SK-N-SH treated with all-trans-retinoic acid at 6 μM for 48 hours (cell line): ENCODE measurements at regions not wholly inside any gene's neighbourhood (a gene's known extent, or its start where the extent isn't known, plus 50 kb on each side); places are given as distances from the start of the nearest gene placed in this dataset.

Experiments
- ATAC-seq: fragments of 200-7000 bp; cut with Tn5 transposase; 3 replicates; pipeline ENCODE4 v1.9.1; 2020; ENCODE audit warnings: mild to moderate bottlenecking, moderate library complexity
- ARNTL ChIP-seq: fragments of 450-650 bp; formaldehyde crosslinking; IDR thresholded peaks from 2 replicates; pipeline ENCODE4 v1.5.0; 2020; ENCODE audit warnings: low read depth, mild to moderate bottlenecking, moderate library complexity, borderline replicate concordance
- BACH2 ChIP-seq: fragments of 250-450 bp; sonication (Bioruptor Pico); IDR thresholded peaks from 2 replicates; pipeline ENCODE4 v1.9.0; 2021; ENCODE audit warnings: mild to moderate bottlenecking, borderline replicate concordance
- CSRNP3 ChIP-seq: fragments of 250-450 bp; sonication (Bioruptor Pico); IDR thresholded peaks from 2 replicates; pipeline ENCODE4 v1.5.1; 2021; ENCODE audit warnings: mild to moderate bottlenecking, moderate library complexity
- ESRRG ChIP-seq: fragments of 250-450 bp; sonication (Bioruptor Pico); IDR thresholded peaks from 2 replicates; pipeline ENCODE4 v1.6.1; 2021; ENCODE audit warnings: mild to moderate bottlenecking
- GLIS3 ChIP-seq: fragments of 250-450 bp; sonication (Bioruptor Pico); IDR thresholded peaks from 2 replicates; pipeline ENCODE4 v1.5.0; 2020; ENCODE audit warnings: mild to moderate bottlenecking, moderate library complexity
- ISL1 ChIP-seq: fragments of 250-450 bp; sonication (Bioruptor Pico); IDR thresholded peaks from 2 replicates; pipeline ENCODE4 v2.1.2; 2022; ENCODE audit warnings: mild to moderate bottlenecking, moderate library complexity
- OSR1 ChIP-seq: fragments of 250-450 bp; sonication (Bioruptor Pico); IDR thresholded peaks from 2 replicates; pipeline ENCODE4 v1.8.0; 2022; ENCODE audit warnings: moderate library complexity, mild to moderate bottlenecking, inconsistent platforms
- PATZ1 ChIP-seq: fragments of 250-450 bp; sonication (Bioruptor Pico); IDR thresholded peaks from 2 replicates; pipeline ENCODE4 v1.8.0; 2020; ENCODE audit warnings: mild to moderate bottlenecking, moderate library complexity, borderline replicate concordance
- PPARA ChIP-seq: fragments of 250-450 bp; sonication (Bioruptor Pico); IDR thresholded peaks from 2 replicates; pipeline ENCODE4 v1.5.0; 2020; ENCODE audit warnings: mild to moderate bottlenecking, borderline replicate concordance
- RARB ChIP-seq: fragments of 250-450 bp; sonication (Bioruptor Pico); IDR thresholded peaks from 2 replicates; pipeline ENCODE4 v1.8.0; 2021; ENCODE audit warnings: mild to moderate bottlenecking, moderate library complexity
- SNAI2 ChIP-seq: fragments of 250-450 bp; sonication (Bioruptor Pico); IDR thresholded peaks from 2 replicates; pipeline ENCODE4 v1.5.0; 2020; ENCODE audit warnings: mild to moderate bottlenecking, moderate library complexity
- TCF4 ChIP-seq: fragments of 250-450 bp; sonication (Bioruptor Pico); IDR thresholded peaks from 2 replicates; pipeline ENCODE4 v1.8.0; 2021; ENCODE audit warnings: mild to moderate bottlenecking, moderate library complexity, borderline replicate concordance
- TOX ChIP-seq: fragments of 250-450 bp; sonication (Bioruptor Pico); IDR thresholded peaks from 2 replicates; pipeline ENCODE4 v1.8.0; 2021; ENCODE audit warnings: mild to moderate bottlenecking, moderate library complexity, borderline replicate concordance
- TSHZ2 ChIP-seq: fragments of 250-450 bp; sonication (Bioruptor Pico); IDR thresholded peaks from 2 replicates; pipeline ENCODE4 v1.5.0; 2020; ENCODE audit warnings: mild to moderate bottlenecking, moderate library complexity
- ZC3H10 ChIP-seq: fragments of 250-450 bp; sonication (Bioruptor Pico); IDR thresholded peaks from 2 replicates; pipeline ENCODE4 v1.5.1; 2021; ENCODE audit warnings: mild to moderate bottlenecking, moderate library complexity
- ZFP3 ChIP-seq: fragments of 250-450 bp; sonication (Bioruptor Pico); IDR thresholded peaks from 2 replicates; pipeline ENCODE4 v1.5.0; 2020; ENCODE audit warnings: mild to moderate bottlenecking, moderate library complexity
- ZFP30 ChIP-seq: fragments of 450-650 bp; formaldehyde crosslinking; IDR thresholded peaks from 2 replicates; pipeline ENCODE4 v1.5.0; 2022; ENCODE audit warnings: mild to moderate bottlenecking, moderate library complexity
- ZNF565 ChIP-seq: fragments of 450-650 bp; formaldehyde crosslinking; conservative IDR thresholded peaks from 2 replicates; pipeline ENCODE4 v1.5.0; 2020; ENCODE audit warnings: low read depth, mild to moderate bottlenecking, moderate library complexity
- ZNF70 ChIP-seq: fragments of 450-650 bp; formaldehyde crosslinking; IDR thresholded peaks from 2 replicates; pipeline ENCODE4 v1.5.0; 2020; ENCODE audit warnings: mild to moderate bottlenecking, moderate library complexity
- ZNF8 ChIP-seq: fragments of 450-650 bp; formaldehyde crosslinking; IDR thresholded peaks from 2 replicates; pipeline ENCODE4 v1.5.0; 2020; ENCODE audit warnings: mild to moderate bottlenecking, moderate library complexity
- TF ChIP-seq, protein P1 (sequence below): fragments of 250-450 bp; sonication (Bioruptor Pico); IDR thresholded peaks from 2 replicates; pipeline ENCODE4 v1.8.0; 2021; ENCODE audit warnings: low read depth, mild to moderate bottlenecking, moderate library complexity, borderline replicate concordance
- TF ChIP-seq, protein P2 (sequence below): fragments of 250-450 bp; sonication (Bioruptor Pico); IDR thresholded peaks from 2 replicates; pipeline ENCODE4 v1.5.1; 2020; ENCODE audit warnings: low read depth, mild to moderate bottlenecking, moderate library complexity

- ATAC-seq = no peak
- TF ChIP-seq GLIS3 (CRISPR knock-in tag) (no peak), ZC3H10 (CRISPR knock-in tag) (no peak), PPARA (no peak), RARB (CRISPR knock-in tag) (no peak), OSR1 (no peak), ZNF565 (CRISPR knock-in tag) (no peak), ARNTL (CRISPR knock-in tag) (no peak), ZNF8 (CRISPR knock-in tag) (no peak), PATZ1 (no peak), ZFP3 (CRISPR knock-in tag) (no peak), BACH2 (CRISPR knock-in tag) (no peak), TOX (CRISPR knock-in tag) (no peak), ZFP30 (CRISPR knock-in tag) (no peak), ESRRG (CRISPR knock-in tag) (no peak), CSRNP3 (CRISPR knock-in tag) (no peak), ZNF70 (CRISPR knock-in tag) (no peak), TSHZ2 (no peak), SNAI2 (CRISPR knock-in tag) (no peak)
- TF ChIP-seq, protein P1, sequence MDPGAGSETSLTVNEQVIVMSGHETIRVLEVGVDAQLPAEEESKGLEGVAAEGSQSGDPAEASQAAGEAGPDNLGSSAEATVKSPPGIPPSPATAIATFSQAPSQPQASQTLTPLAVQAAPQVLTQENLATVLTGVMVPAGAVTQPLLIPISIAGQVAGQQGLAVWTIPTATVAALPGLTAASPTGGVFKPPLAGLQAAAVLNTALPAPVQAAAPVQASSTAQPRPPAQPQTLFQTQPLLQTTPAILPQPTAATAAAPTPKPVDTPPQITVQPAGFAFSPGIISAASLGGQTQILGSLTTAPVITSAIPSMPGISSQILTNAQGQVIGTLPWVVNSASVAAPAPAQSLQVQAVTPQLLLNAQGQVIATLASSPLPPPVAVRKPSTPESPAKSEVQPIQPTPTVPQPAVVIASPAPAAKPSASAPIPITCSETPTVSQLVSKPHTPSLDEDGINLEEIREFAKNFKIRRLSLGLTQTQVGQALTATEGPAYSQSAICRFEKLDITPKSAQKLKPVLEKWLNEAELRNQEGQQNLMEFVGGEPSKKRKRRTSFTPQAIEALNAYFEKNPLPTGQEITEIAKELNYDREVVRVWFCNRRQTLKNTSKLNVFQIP = no peak
- TF ChIP-seq, protein P2, sequence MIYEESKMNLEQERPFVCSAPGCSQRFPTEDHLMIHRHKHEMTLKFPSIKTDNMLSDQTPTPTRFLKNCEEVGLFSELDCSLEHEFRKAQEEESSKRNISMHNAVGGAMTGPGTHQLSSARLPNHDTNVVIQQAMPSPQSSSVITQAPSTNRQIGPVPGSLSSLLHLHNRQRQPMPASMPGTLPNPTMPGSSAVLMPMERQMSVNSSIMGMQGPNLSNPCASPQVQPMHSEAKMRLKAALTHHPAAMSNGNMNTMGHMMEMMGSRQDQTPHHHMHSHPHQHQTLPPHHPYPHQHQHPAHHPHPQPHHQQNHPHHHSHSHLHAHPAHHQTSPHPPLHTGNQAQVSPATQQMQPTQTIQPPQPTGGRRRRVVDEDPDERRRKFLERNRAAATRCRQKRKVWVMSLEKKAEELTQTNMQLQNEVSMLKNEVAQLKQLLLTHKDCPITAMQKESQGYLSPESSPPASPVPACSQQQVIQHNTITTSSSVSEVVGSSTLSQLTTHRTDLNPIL (CRISPR knock-in tag) = no peak
Observed at GRCh38 chr4:29861307-29861706, 858.9 kb upstream of the PCDH7 start.

DNA sequence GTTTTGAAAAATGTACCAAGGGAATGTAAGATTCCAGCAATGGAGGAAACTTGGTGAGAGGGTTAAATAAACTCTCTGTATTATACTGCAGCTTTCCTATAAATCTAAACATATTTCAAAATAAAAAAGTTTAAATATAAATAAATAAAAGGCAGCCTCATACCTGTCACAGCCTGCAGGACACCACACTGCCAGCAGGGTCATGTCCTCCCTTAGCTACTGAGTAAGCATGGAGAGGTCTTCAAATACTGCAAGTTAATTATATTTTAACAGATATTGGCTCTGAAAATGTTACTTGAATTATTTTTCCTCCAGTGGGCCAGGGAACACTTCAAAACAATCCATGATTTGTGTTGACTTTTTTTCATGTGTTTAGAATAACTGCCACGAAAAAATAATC, 852.8 kb upstream of the PCDH7 start:
- ATAC-seq = no peak
- no peak for TF ChIP-seq TCF4 (CRISPR knock-in tag)
- no peak for TF ChIP-seq TOX (CRISPR knock-in tag)
- no peak for TF ChIP-seq TSHZ2
- no peak for TF ChIP-seq PATZ1
- no peak for TF ChIP-seq ZFP30 (CRISPR knock-in tag)
- TF ChIP-seq ESRRG (CRISPR knock-in tag) = no peak
- TF ChIP-seq ZNF8 (CRISPR knock-in tag) = no peak
- TF ChIP-seq ZNF565 (CRISPR knock-in tag) = no peak
- no peak for TF ChIP-seq SNAI2 (CRISPR knock-in tag)
- no peak for TF ChIP-seq ZNF70 (CRISPR knock-in tag)
- no peak for TF ChIP-seq ISL1 (CRISPR knock-in tag)
- no peak for TF ChIP-seq ZFP3 (CRISPR knock-in tag)
- TF ChIP-seq, protein P2 (CRISPR knock-in tag) = no peak
- TF ChIP-seq, protein P1 = no peak
- no peak for TF ChIP-seq ZC3H10 (CRISPR knock-in tag)
- no peak for TF ChIP-seq ARNTL (CRISPR knock-in tag)
